ENCODE measurements at regions not wholly inside any gene's neighbourhood (a gene's known extent, or its start where the extent isn't known, plus 50 kb on each side); places are given as distances from the start of the nearest gene placed in this dataset.
"Not testable (repeated sequence)": the region's sequence is repeated elsewhere in the genome, so short reads cannot be mapped to it uniquely, and the experiment has no call there.

GRCh38 chr14:103186909-103187586 is 63.8 kb downstream of the TNFAIP2 start:
- DNase-seq, result no peak

DNA sequence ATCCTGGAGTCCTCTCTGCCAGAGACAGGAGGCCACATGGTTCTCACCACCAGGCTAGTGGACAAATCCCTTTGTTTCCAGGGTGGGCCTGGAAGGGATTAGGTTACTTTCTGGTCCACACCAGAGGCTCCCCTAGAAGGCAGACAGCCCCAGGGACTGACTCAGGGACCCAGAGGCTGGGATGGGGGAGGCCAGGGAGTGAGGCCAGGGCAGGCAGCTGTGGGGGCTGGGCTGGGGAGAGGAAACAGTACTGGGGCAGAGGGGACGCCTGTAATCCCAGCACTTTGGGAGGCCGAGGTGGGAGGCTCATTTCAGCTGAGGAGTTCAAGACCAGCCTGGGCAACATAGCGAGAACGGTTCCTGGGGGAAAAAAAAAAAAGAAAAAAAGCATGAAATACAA is 64.7 kb downstream of the TNFAIP2 start:
- no peak for DNase-seq

DNA sequence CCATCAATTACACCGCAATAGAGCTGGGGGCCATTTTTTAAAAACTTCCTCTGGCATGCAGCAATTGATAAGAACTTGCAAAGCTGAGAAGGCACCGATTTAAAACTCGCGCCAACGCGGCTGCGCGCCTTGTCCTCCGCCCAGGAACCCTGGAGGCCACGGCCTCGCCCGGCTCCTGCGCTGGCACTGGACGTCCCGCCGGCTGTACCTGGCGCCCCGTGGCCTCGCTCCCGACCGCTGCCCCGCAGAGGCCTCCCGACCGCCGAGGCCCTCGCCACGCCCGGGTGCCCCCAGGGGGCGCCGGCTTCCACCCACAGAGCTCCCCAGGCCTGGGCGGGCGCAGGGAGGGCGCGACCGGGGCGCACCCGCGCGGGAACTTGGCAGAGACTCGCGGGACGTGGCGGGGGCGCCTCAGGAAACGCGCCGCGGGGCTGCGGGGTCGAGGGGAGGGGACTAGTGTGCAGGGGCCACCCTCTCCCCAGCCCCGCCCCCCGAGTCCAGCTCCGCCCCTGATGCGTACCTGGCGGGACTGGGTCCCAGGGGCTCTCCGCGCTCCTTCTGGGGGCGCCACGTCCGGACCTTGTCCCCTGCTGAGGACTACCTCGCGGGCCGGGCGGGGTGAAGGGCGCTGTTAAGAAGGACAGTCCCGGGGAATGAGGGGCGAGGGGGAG is 65.7 kb downstream of the TNFAIP2 start:
- no peak for DNase-seq

GRCh38 chr14:103189481-103190470 is 66.5 kb downstream of the TNFAIP2 start:
- no peak for DNase-seq

- DNase-seq, result no peak
Measured at GRCh38 chr14:103190741-103191140, 67.5 kb downstream of the TNFAIP2 start.

GRCh38 chr14:103191844-103192243 is 68.6 kb downstream of the TNFAIP2 start:
- DNase-seq, result no peak

- DNase-seq, result no peak
Measured at GRCh38 chr14:103192246-103192840, 69.1 kb downstream of the TNFAIP2 start.

- not testable (repeated sequence) for DNase-seq
Measured at GRCh38 chr14:103192861-103193260, 69.6 kb downstream of the TNFAIP2 start.

DNA sequence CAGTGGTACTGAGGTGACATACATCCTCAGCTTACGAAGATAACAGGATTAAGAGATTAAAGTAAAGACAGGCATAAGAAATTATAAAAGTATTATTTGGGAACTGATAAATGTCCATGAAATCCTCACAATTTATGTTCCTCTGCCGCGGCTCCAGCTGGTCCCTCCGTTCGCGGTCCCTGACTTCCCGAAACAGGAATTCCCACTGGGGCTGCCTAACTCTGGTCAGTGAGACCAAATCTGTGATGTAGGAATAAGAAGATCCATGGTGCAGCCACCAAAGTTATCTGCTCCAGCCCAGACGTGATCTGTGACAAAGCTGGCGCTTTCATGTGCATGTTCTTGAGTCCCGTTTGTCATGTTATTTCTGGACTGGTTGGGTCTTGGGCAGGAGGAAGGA is 70.2 kb downstream of the TNFAIP2 start:
- DNase-seq, result not testable (repeated sequence)

- DNase-seq, result peak; percentile 45
Measured at GRCh38 chr14:103194256-103195045, 71.2 kb downstream of the TNFAIP2 start.

- no peak for DNase-seq
Measured at GRCh38 chr14:103195828-103196615, 72.8 kb downstream of the TNFAIP2 start.

DNA sequence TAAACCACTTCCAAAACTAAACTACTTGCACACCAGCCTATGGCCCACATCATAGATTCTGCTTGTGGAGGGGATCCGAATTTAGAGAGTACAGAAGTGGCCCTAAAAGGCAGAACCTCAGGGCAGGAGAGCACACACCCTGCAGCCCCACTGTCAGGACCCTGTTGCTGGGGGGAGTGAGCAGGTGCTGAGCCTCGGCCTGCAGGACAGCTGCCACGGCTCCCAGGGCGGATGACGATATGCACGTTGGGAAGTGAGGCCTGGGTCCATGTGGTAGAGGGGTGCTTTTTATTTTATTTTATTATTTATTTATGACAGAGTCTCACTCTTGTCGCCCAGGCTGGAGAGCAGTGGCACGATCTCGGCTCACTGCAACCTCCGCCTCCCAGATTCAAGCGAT is 73.5 kb downstream of the TNFAIP2 start:
- no peak for DNase-seq

GRCh38 chr14:103198131-103199105 is 75.2 kb downstream of the TNFAIP2 start:
- peak; percentile 51 for DNase-seq

GRCh38 chr14:103199124-103199523 is 75.9 kb downstream of the TNFAIP2 start:
- DNase-seq, result no peak

DNA sequence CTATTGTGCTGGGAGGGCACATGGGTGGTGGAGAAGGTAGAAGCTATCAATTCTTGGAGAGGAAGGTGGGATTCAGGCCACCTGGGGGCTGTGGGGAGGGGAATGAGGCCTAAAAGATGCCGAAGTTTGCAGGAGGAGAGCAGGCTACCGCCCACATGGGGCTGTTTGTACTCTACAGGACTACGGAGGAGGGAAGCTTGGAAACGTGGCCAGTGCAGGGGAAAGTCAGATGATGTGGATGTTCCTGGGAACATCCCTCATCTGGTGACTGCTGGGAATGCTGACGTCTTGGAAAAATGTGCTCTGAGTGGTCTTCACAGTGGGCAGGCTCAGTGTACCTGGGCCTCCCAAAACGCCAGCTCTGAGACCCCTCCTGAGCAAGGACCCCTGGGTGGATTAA is 78.5 kb downstream of the TNFAIP2 start:
- DNase-seq, result no peak

- no peak for DNase-seq
Measured at GRCh38 chr14:103204852-103205540, 81.7 kb downstream of the TNFAIP2 start.

- no peak for DNase-seq
Measured at GRCh38 chr14:103205541-103205906, 82.3 kb downstream of the TNFAIP2 start.

DNA sequence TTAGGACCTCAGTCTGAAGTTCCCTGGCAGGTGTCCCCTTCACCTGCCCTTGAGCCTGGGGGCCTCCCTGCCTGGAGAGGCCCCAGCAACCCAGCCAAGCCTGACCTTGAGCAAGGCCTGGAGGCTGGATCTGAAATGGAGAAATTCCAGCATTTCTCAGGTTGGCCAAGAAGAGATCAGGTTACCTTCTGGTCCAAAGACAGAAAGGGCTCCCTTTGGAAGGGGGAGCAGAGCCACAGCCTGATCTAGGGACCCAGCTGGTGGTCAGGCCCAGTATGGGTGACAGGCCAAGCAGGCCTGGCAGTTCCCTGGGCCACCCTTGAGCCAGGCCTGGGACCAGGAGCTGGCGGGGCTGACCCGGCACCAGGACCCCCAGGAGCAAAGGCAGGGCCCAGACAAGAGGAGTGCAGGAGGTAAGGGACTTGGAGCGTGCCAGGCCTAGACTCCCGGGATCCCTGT is 82.8 kb downstream of the TNFAIP2 start:
- no peak for DNase-seq

DNA sequence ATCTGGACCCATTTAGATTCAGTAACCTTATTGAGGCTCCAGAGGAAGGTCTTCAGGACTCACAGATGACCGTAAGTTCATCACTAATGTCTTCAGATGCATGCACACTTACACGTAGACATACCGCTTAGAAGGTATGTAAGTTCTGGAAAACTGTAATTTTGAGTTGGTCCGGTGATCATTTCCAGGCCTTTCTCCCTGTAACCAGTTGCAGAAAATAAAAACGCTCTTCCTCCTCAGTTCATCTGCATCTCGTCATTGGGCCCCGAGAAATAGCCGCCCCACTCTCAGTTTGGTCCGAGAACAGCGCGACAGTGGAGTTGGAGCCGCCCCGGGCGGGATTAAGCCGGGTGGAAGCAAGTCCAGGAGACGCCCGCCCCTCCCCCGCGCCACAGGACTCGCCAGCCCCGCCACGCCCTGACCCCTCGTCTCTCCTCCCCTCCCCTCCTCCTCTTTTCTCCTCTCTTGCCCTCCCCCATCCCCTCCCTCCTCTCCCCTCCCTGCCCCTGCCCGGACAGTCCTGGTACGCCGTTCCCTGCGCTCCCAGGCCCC is 83.7 kb downstream of the TNFAIP2 start:
- no peak for DNase-seq

Data from kidney glomerular epithelial cell (primary cell).